ENCODE measurements at regions not wholly inside any gene's neighbourhood (a gene's known extent, or its start where the extent isn't known, plus 50 kb on each side); places are given as distances from the start of the nearest gene placed in this dataset.
"Not testable (repeated sequence)": the region's sequence is repeated elsewhere in the genome, so short reads cannot be mapped to it uniquely, and the experiment has no call there.

- no peak for DNase-seq (ENCODE audit: low read depth, low spot score)
These were observed 123.6 kb upstream of the KCNJ6 start for GRCh38 chr21:38039841-38040240.

DNA sequence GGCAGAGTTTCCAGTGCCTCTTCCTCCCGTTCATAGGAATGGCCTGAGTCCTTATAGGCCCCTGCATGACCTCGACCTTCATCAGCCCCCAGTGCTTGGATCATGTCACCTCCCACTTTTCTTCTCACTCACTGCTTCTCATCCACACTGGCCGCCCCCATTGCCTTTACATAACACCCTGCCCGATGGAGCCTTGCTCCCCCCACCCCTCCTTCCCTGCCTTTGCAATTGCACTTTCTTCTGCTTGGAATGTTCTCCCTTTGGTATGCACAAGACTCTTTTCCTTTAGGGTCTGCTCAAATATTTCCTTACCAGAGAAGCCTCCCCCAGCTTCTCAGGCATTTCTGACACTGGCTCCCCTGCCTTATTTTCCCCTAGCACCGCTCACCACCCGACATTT lies 125.2 kb upstream of the KCNJ6 start:
- DNase-seq (ENCODE audit: low read depth, low spot score): no peak

GRCh38 chr21:38042246-38042645 lies 126.0 kb upstream of the KCNJ6 start:
- no peak for DNase-seq (ENCODE audit: low read depth, low spot score)

- no peak for DNase-seq (ENCODE audit: low read depth, low spot score)
These were observed 131.9 kb upstream of the KCNJ6 start for GRCh38 chr21:38048167-38048566.

GRCh38 chr21:38054334-38054733 lies 138.1 kb upstream of the KCNJ6 start:
- DNase-seq (ENCODE audit: low read depth, low spot score): no peak

GRCh38 chr21:38056481-38056880 lies 140.2 kb upstream of the KCNJ6 start:
- no peak for DNase-seq (ENCODE audit: low read depth, low spot score)

- no peak for DNase-seq (ENCODE audit: low read depth, low spot score)
These were observed 141.4 kb upstream of the KCNJ6 start for GRCh38 chr21:38057626-38058025.

DNA sequence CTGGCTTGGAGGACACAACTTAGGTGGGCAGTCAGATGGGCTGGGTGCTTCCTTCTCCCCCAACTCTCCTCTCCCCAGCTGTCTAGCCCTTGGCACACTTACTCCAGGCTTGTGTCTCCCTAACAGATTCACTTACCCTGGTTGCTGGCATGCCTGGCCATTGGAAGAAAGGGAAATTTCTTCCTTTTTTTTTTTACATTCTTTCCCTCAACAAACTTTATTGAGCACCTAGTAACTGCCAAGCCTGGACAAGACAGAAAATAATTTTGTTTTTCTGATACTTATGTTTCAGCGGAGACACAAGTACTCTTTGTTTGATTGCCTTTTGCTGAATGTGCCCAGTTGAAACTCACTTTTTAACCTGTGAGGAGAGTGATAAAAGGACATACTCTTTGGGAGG lies 144.3 kb upstream of the KCNJ6 start:
- no peak for DNase-seq (ENCODE audit: low read depth, low spot score)

- DNase-seq (ENCODE audit: low read depth, low spot score): no peak
These were observed 151.0 kb upstream of the KCNJ6 start for GRCh38 chr21:38067086-38067739.

- DNase-seq (ENCODE audit: low read depth, low spot score): no peak
These were observed 156.2 kb upstream of the KCNJ6 start for GRCh38 chr21:38072489-38072888.

DNA sequence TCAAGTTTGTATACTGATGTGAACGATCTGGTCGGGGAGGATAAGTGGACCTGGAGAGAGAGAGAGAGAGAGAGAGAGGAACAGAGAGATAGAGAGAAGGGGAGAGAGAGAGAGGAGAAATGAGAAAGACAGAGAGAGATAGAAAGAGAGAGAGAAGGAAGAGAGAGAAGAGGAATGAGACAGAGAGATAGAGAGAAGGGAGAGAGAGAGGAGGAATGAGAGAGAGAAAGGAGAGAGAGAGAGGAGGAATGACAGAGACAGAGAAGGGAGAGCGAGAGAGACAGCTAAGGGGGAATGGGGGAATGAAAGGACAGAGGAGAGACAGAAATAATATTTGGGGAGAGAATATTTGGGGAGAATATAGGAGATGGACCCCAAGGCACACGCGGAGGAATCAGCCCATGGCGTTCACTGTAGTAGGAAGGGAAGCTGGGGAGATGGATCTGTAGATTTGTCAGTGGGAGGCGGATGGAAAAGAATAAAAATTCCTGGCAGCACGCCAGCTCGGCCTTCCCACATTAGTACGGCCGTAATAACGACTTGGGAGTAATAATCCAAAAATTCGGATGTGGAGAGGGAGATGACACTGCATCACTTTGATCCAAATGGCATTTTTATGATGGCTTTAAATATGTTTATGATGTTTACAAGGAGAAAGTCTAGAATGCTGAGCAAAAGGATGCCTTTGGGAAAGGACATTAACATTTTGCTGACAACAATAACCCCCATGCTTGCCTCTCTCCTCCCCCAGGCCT lies 159.8 kb upstream of the KCNJ6 start:
- DNase-seq (ENCODE audit: low read depth, low spot score): no peak

- no peak for DNase-seq (ENCODE audit: low read depth, low spot score)
These were observed 161.3 kb upstream of the KCNJ6 start for GRCh38 chr21:38077569-38077968.

DNA sequence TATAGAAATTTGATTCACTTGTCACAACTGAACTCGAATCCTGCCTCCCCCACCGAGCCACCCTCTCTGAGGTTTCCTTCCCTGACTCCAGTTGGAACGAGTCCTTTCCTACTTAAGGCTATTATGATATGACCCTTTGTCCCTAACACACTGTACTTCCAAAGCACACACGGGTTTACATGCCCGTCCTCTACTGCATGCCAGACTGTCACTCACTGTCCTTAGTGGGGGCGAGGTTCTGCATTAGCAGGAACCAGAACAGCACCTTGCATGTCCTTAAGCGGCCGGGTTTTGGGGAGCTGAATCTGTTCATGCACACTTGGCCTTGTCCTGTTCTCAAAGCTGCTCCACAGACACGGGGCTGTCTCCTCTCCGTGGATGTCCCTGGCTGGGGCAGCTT lies 164.6 kb upstream of the KCNJ6 start:
- no peak for DNase-seq (ENCODE audit: low read depth, low spot score)

- no peak for DNase-seq (ENCODE audit: low read depth, low spot score)
These were observed 165.5 kb upstream of the KCNJ6 start for GRCh38 chr21:38081708-38082107.

- no peak for DNase-seq (ENCODE audit: low read depth, low spot score)
These were observed 166.8 kb upstream of the KCNJ6 start for GRCh38 chr21:38082936-38083485.

DNA sequence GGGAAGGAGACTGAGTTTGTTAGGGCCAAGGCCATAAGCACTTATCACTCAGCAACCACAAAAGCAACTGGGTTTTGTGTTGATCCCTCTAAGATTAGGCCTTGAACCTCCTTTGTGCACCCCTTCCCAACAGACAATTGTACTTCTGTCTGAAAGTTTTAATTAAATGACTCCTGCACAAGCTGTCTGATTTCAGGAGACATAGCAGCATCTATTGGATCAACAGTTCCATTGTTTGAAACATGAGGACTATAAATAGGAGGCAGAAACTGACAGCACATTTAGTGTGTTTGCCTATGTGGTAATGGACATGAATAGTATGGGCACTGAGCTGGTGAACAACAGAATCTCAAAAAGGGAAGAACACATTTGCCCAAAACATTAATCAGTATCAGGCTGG lies 167.3 kb upstream of the KCNJ6 start:
- no peak for DNase-seq (ENCODE audit: low read depth, low spot score)

DNA sequence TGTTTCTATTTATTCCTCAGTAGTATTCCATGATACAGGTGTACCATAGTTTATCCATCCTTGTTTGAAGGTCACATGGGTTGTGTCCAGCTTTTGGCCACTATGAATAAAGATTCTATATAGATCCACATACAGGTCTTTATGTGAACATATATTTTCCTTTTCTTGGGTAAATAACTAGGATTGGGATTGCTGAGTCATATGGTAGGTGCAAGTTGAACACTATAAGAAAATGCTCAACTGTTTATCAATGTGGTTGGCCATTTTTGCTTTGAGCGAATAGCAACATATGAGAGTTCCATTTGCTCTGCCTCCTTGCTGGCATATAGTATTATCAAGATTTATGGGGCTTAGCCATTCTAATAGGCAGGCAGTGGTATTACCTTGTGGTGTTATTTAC lies 170.2 kb upstream of the KCNJ15 start:
- DNase-seq (ENCODE audit: low read depth, low spot score): no peak

GRCh38 chr21:38088916-38089762 lies 167.7 kb upstream of the KCNJ15 start:
- DNase-seq (ENCODE audit: low read depth, low spot score): no peak

DNA sequence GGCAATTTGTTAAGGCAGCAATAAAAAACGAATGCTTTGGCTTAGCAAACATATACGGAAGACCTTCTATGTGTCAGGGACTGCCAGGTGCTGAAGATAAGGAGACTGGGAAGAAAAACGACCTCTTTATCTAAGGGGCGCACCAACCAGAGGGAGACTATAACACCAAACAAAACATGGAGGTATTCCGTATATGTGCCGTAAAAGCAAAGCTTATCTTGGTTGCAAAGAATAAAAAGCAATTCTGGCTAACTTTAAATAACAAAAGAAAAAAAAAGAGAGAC lies 167.1 kb upstream of the KCNJ15 start:
- no peak for DNase-seq (ENCODE audit: low read depth, low spot score)

GRCh38 chr21:38091061-38091460 lies 165.7 kb upstream of the KCNJ15 start:
- DNase-seq (ENCODE audit: low read depth, low spot score): not testable (repeated sequence)

- DNase-seq (ENCODE audit: low read depth, low spot score): no peak
These were observed 164.7 kb upstream of the KCNJ15 start for GRCh38 chr21:38092051-38092450.

DNA sequence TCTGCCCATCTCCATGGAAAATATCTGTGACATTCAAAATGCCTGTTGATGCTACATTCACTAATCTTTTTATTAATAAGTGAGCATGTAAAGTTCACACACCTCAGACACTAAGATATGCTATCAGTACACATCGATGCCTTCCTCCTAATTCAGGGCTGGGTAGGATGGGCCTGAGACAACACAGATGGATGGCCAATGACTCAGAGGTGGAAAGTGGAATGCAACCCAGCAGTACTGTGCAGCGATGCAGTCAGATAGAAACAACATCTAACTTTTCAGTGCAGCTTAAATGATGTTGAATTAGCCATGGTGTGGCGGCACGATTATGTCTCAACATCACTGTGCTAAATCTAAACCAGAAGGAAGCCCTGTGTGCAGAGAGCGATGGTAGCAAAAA lies 161.6 kb upstream of the KCNJ15 start:
- no peak for DNase-seq (ENCODE audit: low read depth, low spot score)

GRCh38 chr21:38097789-38098188 lies 159.0 kb upstream of the KCNJ15 start:
- no peak for DNase-seq (ENCODE audit: low read depth, low spot score)

Measured in smooth muscle cell of the brain vasculature (primary cell).